GM08714 (cell line): ENCODE measurements at regions not wholly inside any gene's neighbourhood (a gene's known extent, or its start where the extent isn't known, plus 50 kb on each side); places are given as distances from the start of the nearest gene placed in this dataset.
"Not testable (repeated sequence)": the region's sequence is repeated elsewhere in the genome, so short reads cannot be mapped to it uniquely, and the experiment has no call there.

Experiments
- H3K4me3 ChIP-seq: fragments of 200-500 bp; sonication (Bioruptor generic); 2 replicates; pipeline ENCODE4 v1.5.1; 2014; ENCODE audit warnings: mild to moderate bottlenecking, low read length, inconsistent platforms
- ZNF274 ChIP-seq: IDR thresholded peaks from 2 replicates; pipeline ENCODE4 v1.6.1; 2012; ENCODE audit warnings: mild to moderate bottlenecking, low read depth, low read length

- H3K4me3 ChIP-seq, result no peak overlapping the region
- no peak for TF ChIP-seq ZNF274
Observed at GRCh38 chr4:1544861-1545281, 138.6 kb upstream of the NKX1-1 start.

- H3K4me3 ChIP-seq, result not testable (repeated sequence)
Observed at GRCh38 chr4:1544435-1544834, 138.2 kb upstream of the NKX1-1 start.

- TF ChIP-seq ZNF274, result no peak
- H3K4me3 ChIP-seq, result no peak overlapping the region
Observed at GRCh38 chr4:1543976-1544375, 137.7 kb upstream of the NKX1-1 start.

GRCh38 chr4:1543561-1543960, 137.3 kb upstream of the NKX1-1 start:
- TF ChIP-seq ZNF274, result no peak

GRCh38 chr4:1542516-1543320, 136.5 kb upstream of the NKX1-1 start:
- H3K4me3 ChIP-seq, result no peak overlapping the region
- no peak for TF ChIP-seq ZNF274

More at GRCh38 chr4:1543561-1543960, 137.3 kb upstream of the NKX1-1 start:
- no peak overlapping the region for H3K4me3 ChIP-seq

- no peak for TF ChIP-seq ZNF274
- H3K4me3 ChIP-seq, result no peak overlapping the region
Observed at GRCh38 chr4:1542226-1542490, 135.9 kb upstream of the NKX1-1 start.

- no peak for TF ChIP-seq ZNF274
- no peak overlapping the region for H3K4me3 ChIP-seq
Observed at GRCh38 chr4:1541449-1542225, 135.4 kb upstream of the NKX1-1 start.

GRCh38 chr4:1540601-1541375, 134.5 kb upstream of the NKX1-1 start:
- TF ChIP-seq ZNF274, result no peak

GRCh38 chr4:1539859-1540600, 133.8 kb upstream of the NKX1-1 start:
- no peak overlapping the region for H3K4me3 ChIP-seq
- TF ChIP-seq ZNF274, result no peak

More at GRCh38 chr4:1540601-1541375, 134.5 kb upstream of the NKX1-1 start:
- no peak overlapping the region for H3K4me3 ChIP-seq

- no peak for TF ChIP-seq ZNF274
- no peak overlapping the region for H3K4me3 ChIP-seq
Observed at GRCh38 chr4:1538941-1539772, 132.9 kb upstream of the NKX1-1 start.

- TF ChIP-seq ZNF274, result no peak
- no peak overlapping the region for H3K4me3 ChIP-seq
Observed at GRCh38 chr4:1538096-1538410, 131.8 kb upstream of the NKX1-1 start.

- H3K4me3 ChIP-seq, result no peak overlapping the region
- no peak for TF ChIP-seq ZNF274
Observed at GRCh38 chr4:1537410-1538095, 131.3 kb upstream of the NKX1-1 start.
